HEK293 (cell line): ENCODE measurements at regions not wholly inside any gene's neighbourhood (a gene's known extent, or its start where the extent isn't known, plus 50 kb on each side); places are given as distances from the start of the nearest gene placed in this dataset.

Experiments used
- CTCF ChIP-seq: fragments of 450-650 bp; formaldehyde crosslinking; IDR thresholded peaks from 2 replicates; pipeline ENCODE4 v1.5.1; 2016; ENCODE audit warnings: missing biosample characterization, missing genetic modification characterization
- SETDB1 ChIP-seq: IDR thresholded peaks from one replicate; pipeline ENCODE4 v1.6.1; 2017; ENCODE audit warnings: mild to moderate bottlenecking, low read length, moderate library complexity, mixed read lengths; ENCODE audit not compliant: insufficient read length
- YY1 ChIP-seq: fragments of 450-650 bp; formaldehyde crosslinking; IDR thresholded peaks from 2 replicates; pipeline ENCODE4 v1.5.1; 2018; ENCODE audit warnings: missing biosample characterization, missing genetic modification characterization
- ZNF274 ChIP-seq, 2 experiments: fragments of 200-500 bp in 1 of 2; fragments of 450-650 bp in 1 of 2; sonication (Bioruptor generic) in 1 of 2; formaldehyde crosslinking in 1 of 2; IDR thresholded peaks; 2 replicates each; pipeline versions ENCODE4 v1.5.1 to v1.6.1; 2014 to 2016; ENCODE audit warnings: borderline replicate concordance in 1 of 2, inconsistent platforms in 1 of 2, low read length in 1 of 2, missing biosample characterization in 1 of 2, missing genetic modification characterization in 1 of 2
- ZNF777 ChIP-seq: fragments of 450-650 bp; formaldehyde crosslinking; IDR thresholded peaks from 2 replicates; pipeline ENCODE4 v1.5.1; 2017; ENCODE audit warnings: missing biosample characterization, missing genetic modification characterization, borderline replicate concordance
- ZNF830 ChIP-seq: fragments of 450-650 bp; IDR thresholded peaks from 2 replicates; pipeline ENCODE4 v1.5.0; 2018; ENCODE audit warnings: missing biosample characterization, missing genetic modification characterization, low read depth, mild to moderate bottlenecking, moderate library complexity
- TF ChIP-seq, protein P1 (sequence below): fragments of 450-650 bp; formaldehyde crosslinking; IDR thresholded peaks from 2 replicates; pipeline ENCODE4 v1.5.1; 2016; ENCODE audit warnings: missing biosample characterization, missing genetic modification characterization, low read depth

- TF ChIP-seq, protein P1, sequence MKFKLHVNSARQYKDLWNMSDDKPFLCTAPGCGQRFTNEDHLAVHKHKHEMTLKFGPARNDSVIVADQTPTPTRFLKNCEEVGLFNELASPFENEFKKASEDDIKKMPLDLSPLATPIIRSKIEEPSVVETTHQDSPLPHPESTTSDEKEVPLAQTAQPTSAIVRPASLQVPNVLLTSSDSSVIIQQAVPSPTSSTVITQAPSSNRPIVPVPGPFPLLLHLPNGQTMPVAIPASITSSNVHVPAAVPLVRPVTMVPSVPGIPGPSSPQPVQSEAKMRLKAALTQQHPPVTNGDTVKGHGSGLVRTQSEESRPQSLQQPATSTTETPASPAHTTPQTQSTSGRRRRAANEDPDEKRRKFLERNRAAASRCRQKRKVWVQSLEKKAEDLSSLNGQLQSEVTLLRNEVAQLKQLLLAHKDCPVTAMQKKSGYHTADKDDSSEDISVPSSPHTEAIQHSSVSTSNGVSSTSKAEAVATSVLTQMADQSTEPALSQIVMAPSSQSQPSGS, result no peak
- TF ChIP-seq YY1 (tag by site-specific recombination), result no peak
- TF ChIP-seq ZNF274 (IDR thresholded peaks at IDR 0.05; ENCODE audit: low read length), result no peak
- no peak for TF ChIP-seq ZNF274 (tag by site-specific recombination; IDR thresholded peaks at IDR 0.05; ENCODE audit: borderline replicate concordance)
- no peak for TF ChIP-seq CTCF (tag by site-specific recombination)
- no peak for TF ChIP-seq SETDB1
- TF ChIP-seq ZNF777 (tag by site-specific recombination), result no peak
- no peak for TF ChIP-seq ZNF830 (tag by site-specific recombination)
Measured at GRCh38 chr3:178097576-178097975, 438.7 kb upstream of the KCNMB2 start.
